ENCODE measurements at regions not wholly inside any gene's neighbourhood (a gene's known extent, or its start where the extent isn't known, plus 50 kb on each side); places are given as distances from the start of the nearest gene placed in this dataset.
A peak's percentile ranks its signal among the peaks of the same experiment; 100 is the strongest.

DNA sequence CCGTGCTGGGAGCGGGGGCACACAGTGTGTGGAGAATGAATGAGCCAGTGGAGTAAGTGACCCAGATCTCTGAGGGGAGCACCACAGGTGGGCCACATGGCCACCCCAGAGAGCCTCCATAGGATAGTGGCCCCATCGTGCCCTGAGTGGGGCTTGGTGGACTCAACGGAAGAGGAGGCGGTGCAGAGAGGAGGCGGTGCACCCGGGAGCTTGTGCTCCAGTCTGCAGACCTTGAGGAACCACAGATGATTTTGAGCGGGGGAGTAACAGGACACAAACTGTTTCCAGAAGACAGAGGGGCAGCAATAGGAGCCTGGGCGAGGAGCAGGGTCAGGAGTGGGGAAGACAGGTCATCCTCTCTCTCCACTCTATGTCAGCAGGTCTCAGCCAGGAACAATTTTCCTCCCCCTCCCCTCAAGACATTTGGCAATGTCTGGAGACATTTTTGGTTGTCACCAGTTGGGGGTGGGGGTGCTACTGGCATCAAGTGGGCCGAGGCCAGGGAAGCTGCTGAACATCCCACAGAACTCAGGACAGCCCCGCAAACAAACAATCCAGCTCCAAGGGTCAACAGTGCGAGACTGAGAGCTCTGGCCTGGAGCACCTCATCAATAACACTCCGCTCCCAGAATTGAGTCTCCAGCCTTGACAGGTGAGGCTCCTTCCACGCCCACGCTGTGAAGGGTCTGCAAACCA is 182.2 kb downstream of the USP12 start:
- no peak for DNase-seq

DNA sequence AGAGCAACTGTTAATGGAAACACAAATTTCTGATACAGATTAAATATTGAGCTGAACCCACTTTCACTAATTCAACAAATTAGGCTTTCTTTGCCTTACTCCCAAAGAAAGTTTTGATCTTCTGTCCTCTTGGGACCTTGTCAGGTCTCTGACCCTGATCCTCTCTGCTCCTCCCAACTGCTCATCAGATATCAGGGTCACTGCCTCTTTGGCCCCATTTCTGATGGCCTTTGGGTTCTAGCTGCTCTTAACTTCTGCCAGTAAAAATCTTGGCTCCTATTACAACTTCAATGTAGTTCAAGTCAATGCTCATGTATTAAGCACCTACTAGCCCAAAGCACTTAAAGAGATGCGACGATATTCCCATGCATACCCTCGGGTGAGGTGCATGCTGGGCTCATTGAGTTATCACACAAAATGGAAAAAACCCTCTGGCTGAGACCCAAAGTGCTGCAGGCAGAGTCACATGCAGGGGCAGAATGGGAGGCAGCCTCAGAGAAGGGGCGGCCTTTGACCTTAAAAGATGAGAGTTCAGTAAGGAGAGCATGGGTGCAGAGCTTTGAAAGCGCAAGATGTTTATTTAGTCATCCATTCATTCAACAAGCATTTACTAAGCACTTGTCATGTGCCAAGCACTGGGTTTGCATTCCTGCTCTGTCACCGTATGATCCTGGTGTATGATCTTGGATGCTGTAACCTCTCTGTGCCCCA is 183.4 kb downstream of the USP12 start:
- no peak for DNase-seq

DNA sequence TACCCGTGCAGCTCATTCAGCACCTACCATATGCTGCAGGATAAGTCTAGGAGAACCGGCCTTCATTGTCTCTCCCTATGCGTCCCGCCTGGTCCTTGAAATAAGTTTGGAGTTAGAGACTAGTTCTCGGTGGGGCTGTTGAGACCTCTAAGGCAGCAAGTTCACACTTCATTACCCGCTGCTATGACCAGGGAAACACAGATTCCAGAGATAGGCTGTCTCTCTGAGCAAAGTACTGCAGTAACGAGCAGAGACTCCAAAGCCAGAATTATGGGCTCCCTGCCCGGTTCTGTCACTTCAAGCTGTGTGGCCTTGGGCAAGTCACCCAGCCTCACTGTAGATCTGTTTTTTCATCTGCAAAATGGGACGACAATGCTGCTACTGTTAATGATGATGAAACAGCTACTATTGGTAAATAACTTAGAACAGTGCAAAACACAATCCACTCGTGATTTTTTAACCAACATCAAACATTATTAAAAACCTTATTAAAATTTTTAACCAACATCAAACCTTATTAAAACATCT is 184.1 kb downstream of the USP12 start:
- DNase-seq = no peak

DNA sequence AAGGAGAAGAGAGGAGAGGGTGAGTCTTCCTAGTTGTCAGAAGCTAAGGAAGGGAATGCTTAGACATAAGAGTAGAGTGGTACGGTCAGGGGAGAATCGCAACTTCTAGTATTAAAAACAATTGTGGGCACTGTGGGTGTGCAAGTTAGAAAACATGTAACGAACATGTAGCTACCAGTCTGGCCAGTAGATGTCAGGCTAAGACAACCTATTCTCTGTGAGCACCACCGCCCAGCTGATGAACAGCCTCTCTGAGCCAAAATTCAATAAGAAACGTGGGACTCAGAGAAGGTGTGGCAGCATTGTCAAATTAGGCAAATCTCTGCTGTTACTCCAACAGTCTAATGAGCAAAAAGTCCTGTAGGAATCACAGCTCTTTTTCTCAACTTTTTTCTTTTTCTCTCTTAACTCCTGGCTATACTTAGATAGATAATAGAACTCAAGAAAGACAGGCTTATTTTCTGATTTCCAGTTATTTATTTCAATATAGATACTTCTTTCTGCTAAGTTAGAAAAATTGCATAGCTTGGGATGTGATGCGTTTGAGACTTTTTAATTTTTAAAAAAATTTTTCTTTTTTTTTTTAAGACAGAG is 186.2 kb downstream of the USP12 start:
- DNase-seq = peak; percentile 77

DNA sequence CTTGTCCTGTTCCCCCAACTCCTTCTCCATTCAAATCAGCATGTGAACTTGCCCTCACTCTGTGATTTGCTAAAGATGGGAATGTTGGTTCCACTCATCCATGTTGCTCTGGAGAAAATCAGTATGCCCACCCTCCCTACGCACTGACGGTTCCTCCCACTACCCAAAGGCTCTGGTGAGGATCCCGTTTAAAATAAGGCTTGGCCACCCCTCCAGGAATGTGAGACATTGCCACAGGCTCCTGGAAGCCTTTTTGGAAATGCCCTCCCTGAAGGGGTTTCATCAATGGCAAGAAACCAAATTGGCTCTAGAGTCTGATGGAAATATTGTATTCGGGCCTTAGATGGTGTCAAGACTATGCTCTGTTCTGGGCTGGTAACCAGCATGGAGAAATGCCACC is 187.3 kb downstream of the USP12 start:
- DNase-seq = no peak

DNA sequence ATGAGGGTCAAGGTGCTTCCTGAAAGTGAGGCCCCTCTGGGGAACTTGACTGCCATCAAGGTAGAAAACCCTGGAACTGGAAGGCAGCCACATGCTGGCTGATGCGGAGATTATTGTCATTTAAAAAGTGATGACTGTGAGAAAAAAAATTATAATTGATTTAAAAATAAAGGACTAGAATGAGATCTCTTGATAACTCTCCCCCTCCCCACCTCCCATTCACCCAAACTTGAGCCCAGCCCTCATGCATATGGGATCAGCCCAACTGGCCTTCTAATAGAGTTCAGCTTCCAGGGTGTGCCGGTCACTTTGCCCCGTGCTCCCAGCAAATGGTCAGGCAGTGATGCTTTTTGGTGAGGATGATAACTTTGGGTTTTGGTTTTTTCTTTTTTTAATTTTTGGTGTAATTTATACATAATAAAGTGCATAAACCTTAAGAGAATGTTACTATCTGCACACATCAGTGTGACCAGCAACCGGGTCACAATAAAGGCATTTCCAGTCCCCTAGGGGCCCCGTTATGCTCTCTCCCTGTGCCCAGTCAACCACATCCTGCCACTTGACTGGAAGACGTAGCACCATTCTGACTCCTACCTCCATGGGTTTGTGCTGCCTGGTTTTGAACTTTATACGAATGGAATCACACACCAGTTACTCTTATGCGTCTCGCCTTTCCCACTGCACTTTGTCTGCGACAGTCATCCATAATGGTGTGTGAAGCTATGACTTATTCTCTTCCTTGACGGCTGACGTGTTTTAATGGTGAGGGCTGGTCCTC is 187.9 kb downstream of the USP12 start:
- no peak for DNase-seq

DNA sequence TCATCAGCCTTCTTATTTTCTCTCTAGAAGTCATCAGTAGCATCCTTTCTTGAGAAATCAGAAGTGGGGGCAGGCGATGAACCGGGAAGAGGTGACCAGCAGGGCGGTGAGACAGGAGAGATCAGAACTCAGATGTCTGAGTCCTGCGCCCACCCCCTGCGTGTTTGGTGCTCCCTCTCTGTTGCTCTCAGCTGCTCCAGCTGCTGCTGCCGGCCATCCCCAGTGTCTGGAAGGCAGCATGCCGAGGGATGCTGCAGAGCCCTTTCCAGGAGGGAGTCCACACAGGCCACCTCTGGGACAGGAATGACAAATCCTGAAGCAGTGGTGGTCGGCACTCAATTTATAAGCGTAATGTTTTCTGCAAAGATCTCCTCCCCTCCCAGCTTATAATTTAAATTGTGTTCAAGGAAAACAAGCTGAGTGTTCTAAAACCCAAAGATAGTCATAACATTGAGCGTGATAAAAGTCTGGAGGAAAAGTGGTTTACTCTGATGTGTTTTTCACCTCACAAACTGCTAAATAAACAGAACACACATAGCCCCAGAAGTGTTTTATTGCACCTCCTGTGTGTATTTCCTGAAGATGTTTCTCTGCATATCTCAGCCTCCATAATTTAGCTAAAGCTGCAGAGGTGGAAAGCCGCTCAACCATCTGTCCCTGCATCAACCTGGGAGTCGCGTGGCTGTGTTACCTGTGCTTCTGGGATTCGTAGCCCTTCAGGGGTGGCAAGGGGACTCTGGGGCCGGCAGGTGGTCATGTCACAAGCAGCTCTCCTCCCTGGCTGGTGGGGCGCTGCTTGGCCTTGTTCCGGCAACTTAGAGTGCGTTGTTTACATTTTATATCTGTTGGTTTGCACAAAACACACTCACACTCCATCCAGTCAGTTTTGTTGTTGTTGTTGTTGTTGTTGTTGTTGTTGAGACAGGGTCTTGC is 191.2 kb downstream of the USP12 start:
- DNase-seq = no peak

DNA sequence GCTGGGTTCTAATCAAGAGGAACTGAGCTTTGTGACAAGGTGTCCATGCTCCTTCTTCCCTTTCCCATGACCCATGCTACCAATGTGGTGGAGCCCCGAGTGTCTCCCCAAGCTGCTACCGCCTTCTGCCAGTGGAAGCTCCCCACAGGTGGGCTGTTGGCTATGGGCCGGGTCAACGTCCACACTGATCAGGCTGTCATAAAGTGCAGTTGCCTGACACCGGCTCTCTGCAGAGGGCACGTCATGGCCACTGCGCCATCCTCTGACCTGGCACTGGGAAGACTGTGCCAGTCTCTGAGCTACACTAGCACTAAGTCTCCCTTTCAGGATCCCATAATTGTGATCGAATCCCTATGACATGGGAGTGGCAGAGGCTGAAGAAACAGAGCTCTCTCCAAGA is 192.3 kb downstream of the USP12 start:
- DNase-seq = no peak

DNA sequence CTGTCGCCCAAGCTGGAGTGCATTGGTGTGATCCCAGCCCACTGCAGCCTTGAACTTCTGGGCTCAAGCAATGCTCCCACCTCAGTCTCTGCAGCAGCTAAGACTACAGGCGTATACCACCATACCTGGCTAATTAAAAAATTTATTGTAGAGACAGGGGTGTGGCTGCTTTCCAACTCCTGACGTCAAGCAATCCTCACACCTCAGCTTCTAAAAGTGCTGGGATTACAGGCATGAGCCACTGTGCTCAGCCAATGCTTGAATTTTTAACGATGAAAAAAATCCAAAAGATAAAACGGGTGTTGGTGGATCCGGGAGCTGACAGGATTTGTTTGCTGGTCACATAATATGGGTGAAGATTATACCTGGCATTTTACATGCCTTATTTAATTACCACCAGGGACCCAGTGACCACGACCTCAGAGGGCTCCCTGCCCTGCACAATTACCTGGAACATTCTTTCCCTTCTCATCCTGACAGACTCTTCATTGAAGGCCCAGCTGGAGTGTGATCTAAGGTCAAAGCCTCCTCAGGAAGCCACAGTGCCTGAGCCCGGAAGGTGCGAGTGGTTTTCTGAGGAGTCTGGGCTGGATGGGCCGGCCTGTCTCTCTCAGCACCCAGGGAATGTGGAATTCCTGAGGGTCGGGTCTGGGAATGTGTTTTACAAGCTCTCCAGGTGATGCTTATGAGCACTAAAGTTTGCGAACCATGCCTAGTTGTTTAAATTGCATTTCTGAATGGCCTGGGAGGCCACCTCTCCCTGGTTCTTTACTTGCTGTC is 193.3 kb downstream of the USP12 start:
- no peak for DNase-seq

DNA sequence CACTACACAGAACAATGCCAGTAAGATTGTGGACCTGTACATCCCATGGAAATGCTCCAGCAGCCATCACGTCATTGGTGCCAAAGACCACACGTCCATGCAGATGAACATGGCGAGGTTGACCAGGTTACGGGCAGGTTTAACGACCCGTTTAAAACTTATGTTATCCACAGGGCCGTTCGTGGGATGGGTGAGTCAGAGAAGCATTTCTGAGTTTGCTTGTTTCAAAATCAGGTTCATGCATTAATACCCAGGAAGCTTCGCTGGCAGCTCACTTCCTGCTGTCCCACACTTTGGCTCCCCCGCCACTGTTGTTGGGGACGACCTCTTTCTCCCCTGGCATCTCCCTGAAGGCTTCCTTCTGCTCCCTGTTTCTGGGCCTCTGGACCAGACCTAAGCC is 194.1 kb downstream of the USP12 start:
- no peak for DNase-seq

DNA sequence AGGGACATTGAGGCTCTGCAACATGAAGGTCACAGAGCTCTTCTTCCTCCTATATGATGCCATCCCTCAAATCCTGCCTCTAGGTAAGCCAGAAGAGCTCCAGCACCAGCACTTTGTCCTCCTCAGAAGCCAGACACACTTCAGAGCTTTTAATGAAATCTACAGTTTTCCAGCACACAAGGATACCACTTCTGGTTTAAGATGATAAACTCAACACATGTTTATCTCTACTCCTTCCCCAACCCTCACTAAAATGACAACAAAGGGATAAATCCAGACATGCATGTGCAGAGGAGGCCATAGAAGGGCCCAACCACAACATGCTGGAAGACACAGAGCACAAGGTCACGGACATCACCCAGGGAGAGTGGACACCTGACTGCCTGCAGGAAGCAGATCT is 195.3 kb downstream of the USP12 start:
- DNase-seq = no peak

DNA sequence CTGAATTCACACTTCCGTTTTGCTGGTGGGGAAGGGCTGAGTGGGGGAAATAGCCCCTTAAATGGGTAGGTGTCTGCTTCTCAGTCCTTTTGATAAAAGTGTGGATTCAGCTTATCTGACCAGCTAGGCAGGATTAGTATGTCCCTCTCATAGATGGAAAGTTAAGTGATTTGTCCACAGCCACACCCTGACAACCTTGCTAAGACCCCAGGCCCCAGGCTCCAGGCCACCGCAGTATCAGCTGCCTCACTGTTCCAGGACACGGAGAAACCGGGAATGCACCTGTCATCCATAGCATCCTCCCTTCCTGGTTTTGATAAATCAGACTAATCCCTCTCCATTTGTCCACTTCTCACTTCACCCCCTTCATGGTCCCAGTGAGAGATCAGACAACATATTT is 197.7 kb downstream of the USP12 start:
- DNase-seq = no peak

DNA sequence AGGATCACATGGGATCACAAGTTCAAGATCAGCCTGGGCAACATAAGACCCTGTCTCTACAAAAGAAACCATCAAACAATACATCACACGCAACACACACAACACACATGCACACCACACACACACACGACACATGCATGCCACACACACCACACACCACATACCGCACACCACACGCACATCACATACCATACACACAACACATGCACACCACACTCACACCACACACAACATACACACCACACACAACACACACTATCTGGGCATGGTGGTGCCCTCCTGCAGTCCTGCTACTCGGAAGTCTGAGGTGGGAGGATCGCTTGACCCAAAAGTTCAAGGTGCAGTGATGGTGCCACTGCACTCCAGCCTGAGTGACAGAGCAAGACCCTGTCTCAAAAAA is 198.3 kb downstream of the USP12 start:
- no peak for DNase-seq

DNA sequence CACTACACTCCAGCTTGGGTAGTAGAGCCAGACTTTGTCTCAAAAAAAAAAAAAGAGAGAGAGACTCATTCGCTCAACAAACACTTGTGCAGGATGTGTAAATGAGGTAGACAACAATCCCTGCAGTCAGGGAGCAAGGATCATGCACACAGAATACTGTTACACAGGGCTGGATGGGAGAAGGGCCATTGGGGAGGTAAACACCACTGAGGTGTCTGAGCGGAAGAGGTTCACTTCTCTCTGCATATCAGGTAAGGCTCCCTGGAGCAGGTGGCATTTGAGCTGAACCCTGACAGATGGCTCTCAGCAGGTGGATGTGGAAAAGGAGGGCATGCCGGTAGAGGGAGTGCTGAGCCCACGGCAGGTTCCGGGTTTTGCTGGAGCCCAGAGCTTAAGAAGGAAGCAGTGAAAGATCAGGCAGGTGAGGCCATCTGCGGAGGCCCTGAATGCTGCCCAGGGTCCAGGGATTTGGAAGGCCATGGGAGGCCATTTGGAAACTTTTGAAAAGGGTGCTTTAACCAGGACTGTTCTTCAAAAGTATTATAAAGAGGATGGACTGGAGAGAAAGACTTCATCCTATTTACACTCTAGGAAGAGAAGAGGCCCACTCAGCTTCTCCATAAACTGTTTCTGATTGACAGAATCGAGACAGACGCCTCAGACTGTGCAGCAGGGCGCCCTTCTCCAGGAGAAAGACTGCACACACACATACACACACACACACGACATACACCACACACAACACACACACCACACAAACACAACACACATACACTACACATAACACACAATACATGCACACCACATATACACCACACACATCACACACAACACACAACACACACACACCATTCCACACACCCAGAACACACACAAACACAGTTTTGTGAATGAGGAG is 199.4 kb downstream of the USP12 start:
- DNase-seq = peak; percentile 48

DNA sequence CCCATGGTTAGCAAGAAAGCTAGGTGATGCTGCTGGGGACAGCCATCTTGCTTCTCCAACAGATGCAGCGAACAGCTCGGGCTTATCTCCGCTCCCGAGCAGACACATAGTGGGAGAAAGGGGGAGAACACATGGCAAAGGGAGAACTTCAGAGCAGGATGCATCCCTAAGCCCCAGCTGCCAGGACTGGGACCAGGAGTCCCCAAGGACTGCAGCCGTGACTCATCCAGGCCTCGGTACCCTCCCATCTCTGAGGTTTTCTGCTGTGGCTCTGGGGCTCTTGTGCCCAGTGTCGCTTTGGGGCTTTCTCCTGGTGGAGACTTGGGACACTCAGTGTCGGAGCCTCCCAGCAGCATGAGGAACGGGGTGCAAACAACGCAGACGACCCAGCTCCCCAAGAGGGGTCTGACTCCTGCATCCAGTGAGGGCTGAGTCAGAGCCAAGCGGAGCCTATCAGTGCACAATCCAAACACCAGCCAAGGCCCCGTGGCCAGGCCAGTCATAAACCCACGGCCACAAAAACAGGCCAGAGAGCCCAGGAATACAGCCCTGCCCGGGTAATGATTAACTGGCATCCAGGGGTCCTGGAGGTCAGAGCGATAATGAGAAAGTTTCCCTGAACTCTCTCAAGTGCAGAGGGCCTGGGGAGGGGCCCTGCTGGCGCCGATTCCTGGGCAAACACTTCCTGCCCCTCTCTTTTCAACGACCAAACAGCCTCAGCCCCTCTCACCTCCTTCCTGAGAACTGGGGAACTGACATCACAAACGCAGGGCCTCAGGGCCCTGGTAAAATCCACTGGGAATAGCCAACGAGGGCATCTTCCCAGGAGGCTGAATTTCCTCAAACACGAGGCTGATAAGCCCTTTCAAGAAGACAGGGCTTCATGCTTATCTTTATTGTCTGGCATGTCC is 202.9 kb downstream of the USP12 start:
- peak; percentile 32 for DNase-seq

DNA sequence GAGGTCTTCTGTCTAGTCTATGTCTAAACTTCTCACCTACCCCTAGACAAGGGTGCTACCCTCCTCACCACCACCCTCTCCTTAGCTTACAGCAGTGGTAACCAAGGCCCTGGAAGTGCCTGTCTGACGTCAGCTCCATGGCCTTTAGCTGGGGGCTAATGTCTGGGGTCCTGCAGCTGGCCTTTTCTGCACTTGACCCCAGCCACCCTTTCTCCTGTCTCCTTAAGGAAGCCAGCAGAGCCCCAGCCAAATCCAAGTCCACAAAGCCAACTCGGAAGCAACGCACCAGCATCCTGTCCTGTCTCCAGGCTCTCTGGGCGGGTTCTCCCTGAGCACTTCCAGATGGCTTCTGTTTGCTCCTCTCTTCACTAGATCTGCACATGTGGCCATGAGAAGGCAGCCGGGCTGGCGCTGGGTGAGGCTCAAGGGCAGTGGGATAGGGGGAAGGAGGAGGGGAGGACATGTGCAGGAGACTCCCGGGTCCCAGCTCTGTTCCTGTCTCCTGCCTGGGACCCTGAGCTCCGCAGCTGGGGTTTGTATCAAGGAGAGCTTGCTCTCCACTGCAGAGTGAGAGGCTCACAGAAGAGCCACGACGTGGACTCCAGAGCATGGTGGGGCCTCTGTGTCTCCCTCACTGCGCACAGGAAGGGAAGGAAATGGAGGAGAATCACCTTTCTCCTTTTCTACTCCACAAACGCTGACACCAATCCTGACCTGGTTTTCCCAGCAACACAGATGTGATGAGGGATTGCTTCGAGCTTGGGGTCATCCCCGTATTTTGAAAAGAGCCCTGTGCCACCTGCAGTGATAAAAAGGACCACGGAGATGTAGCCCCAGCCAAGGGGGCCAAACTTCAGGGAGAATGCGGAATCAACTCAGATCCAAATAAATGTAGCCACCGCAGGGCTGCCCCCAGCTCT is 204.2 kb downstream of the USP12 start:
- peak; percentile 46 for DNase-seq

DNA sequence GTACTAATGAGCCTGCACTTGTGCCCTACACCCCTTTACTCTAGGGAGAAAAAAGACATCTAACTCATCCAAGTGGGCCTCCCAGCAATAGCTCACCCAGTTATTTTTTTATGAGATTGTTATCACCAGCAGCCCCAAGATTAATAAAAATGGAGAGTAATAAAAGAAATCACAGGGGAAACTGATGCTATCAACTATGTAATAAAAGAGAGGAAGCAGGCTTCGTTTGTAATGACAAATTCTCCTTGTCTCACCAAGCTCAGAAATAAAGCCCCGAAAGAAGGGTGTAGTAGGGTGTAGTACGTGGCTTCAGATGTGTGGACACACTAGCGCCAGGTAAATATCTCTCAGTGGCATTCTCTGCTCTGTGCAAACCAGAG is 204.9 kb downstream of the USP12 start:
- no peak for DNase-seq

All from retina (tissue), 1 donor.